ENCODE measurements at regions not wholly inside any gene's neighbourhood (a gene's known extent, or its start where the extent isn't known, plus 50 kb on each side); places are given as distances from the start of the nearest gene placed in this dataset.

- TF ChIP-seq CTCF (IDR thresholded peaks at IDR 0.05 in 2 of 3, conservative IDR thresholded peaks at IDR 0.05 in 1 of 3; ENCODE audit: borderline replicate concordance in 1 of 3, insufficient read depth in 1 of 3, low read depth in 2 of 3, low read length in 2 of 3) (no peak), ZNF274 (IDR thresholded peaks at IDR 0.05; ENCODE audit: low read depth, low read length) (no peak), EGR1 (IDR thresholded peaks at IDR 0.05; ENCODE audit: low read depth) (no peak), EZH2 (IDR thresholded peaks at IDR 0.05) (no peak), POLR2AphosphoS5 (IDR thresholded peaks at IDR 0.05; ENCODE audit: low read depth, low read length) (no peak), SP1 (IDR thresholded peaks at IDR 0.05; ENCODE audit: low read depth) (no peak), YY1 (IDR thresholded peaks at IDR 0.05; ENCODE audit: extremely low read depth, insufficient replicate concordance, low read depth, low read length) (no peak)
Observed at GRCh38 chr12:3945671-3946070, 72.5 kb upstream of the PARP11 start.

Data from HCT116 (cell line).